ENCODE measurements at regions not wholly inside any gene's neighbourhood (a gene's known extent, or its start where the extent isn't known, plus 50 kb on each side); places are given as distances from the start of the nearest gene placed in this dataset.
A peak's percentile ranks its signal among the peaks of the same experiment; 100 is the strongest.

DNA sequence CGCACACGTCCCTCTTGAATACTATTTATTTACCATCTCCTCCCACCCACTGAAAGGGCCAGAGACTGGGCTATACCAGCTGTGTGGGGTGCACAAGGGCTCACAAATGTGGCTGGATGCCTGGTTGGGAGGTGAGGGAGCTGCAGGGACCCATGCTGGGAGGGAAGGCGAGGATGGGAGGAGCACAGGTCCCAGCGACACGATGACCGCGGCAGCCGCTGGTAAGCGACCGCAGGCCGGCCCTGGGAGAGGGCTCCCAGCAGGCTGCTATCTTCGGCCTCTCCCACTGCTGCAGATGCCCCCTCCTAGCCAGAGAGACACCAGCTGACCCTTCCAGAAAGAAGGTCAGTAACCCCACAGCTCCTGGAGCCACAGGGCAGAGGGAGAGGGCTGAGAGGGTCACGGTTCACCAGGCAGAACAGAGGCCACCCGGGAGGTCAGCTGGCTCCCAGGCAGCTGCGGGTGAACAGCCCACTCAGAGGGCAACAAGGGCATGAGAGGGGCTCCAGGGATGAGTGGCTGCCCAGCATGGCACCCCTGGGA lies 163.9 kb downstream of the CRYBB2 start:
- TF ChIP-seq HNF4A (conservative IDR thresholded peaks at IDR 0.05) = peak; percentile 67 to 79
- TF ChIP-seq JUND (IDR thresholded peaks at IDR 0.05) = no peak
